GM19239 (cell line): ENCODE measurements at regions not wholly inside any gene's neighbourhood (a gene's known extent, or its start where the extent isn't known, plus 50 kb on each side); places are given as distances from the start of the nearest gene placed in this dataset.
"Not testable (repeated sequence)": the region's sequence is repeated elsewhere in the genome, so short reads cannot be mapped to it uniquely, and the experiment has no call there.

ENCODE experiments used
- DNase-seq: peaks from one replicate; pipeline ENCODE4 v3.0.0; 2011; ENCODE audit warnings: low spot score; ENCODE audit not compliant: insufficient read length
- FAIRE-seq: peaks from 2 replicates; lab custom pipeline; 2011; peaks lifted over from hg19 to GRCh38; lab: Jason Lieb, UNC

- not testable (repeated sequence) for DNase-seq
- FAIRE-seq: peak; percentile 59
These were observed 257.6 kb upstream of the MBL2 start for GRCh38 chr10:53029872-53030849.

- FAIRE-seq: no peak
These were observed 256.9 kb upstream of the MBL2 start for GRCh38 chr10:53029449-53029848.

GRCh38 chr10:53025765-53026164 is 253.2 kb upstream of the MBL2 start:
- FAIRE-seq: peak; percentile 14
- DNase-seq: not testable (repeated sequence)

More at GRCh38 chr10:53029449-53029848, 256.9 kb upstream of the MBL2 start:
- DNase-seq: no peak

GRCh38 chr10:53025172-53025711 is 252.7 kb upstream of the MBL2 start:
- DNase-seq (no peak), FAIRE-seq (no peak)

GRCh38 chr10:53023411-53023810 is 250.8 kb upstream of the MBL2 start:
- no peak for FAIRE-seq
- DNase-seq: no peak

GRCh38 chr10:53022611-53023088 is 250.1 kb upstream of the MBL2 start:
- FAIRE-seq: no peak
- DNase-seq: no peak

GRCh38 chr10:53013201-53013810 is 240.7 kb upstream of the MBL2 start:
- DNase-seq (no peak), FAIRE-seq (peak; percentile 4)

GRCh38 chr10:53009961-53010907 is 237.7 kb upstream of the MBL2 start:
- no peak for FAIRE-seq
- DNase-seq: no peak

GRCh38 chr10:53007527-53007842 is 234.9 kb upstream of the MBL2 start:
- DNase-seq (no peak), FAIRE-seq (no peak)

- DNase-seq (no peak), FAIRE-seq (no peak)
These were observed 234.3 kb upstream of the MBL2 start for GRCh38 chr10:53006663-53007526.

- DNase-seq (no peak), FAIRE-seq (no peak)
These were observed 233.2 kb upstream of the MBL2 start for GRCh38 chr10:53005612-53006345.

- DNase-seq: no peak
- no peak for FAIRE-seq
These were observed 230.5 kb upstream of the MBL2 start for GRCh38 chr10:53003094-53003493.

GRCh38 chr10:52999681-53000080 is 227.1 kb upstream of the MBL2 start:
- DNase-seq (no peak), FAIRE-seq (no peak)

- DNase-seq (no peak), FAIRE-seq (no peak)
These were observed 226.7 kb upstream of the MBL2 start for GRCh38 chr10:52999258-52999657.

- FAIRE-seq: no peak
These were observed 224.4 kb upstream of the MBL2 start for GRCh38 chr10:52997007-52997406.

GRCh38 chr10:52994370-52994769 is 221.8 kb upstream of the MBL2 start:
- no peak for DNase-seq
- no peak for FAIRE-seq

More at GRCh38 chr10:52997007-52997406, 224.4 kb upstream of the MBL2 start:
- no peak for DNase-seq

GRCh38 chr10:52993109-52993508 is 220.5 kb upstream of the MBL2 start:
- no peak for DNase-seq
- no peak for FAIRE-seq

- DNase-seq (no peak), FAIRE-seq (no peak)
These were observed 220.0 kb upstream of the MBL2 start for GRCh38 chr10:52992567-52992966.
